Neutrophil (primary cell): ENCODE measurements at regions not wholly inside any gene's neighbourhood (a gene's known extent, or its start where the extent isn't known, plus 50 kb on each side); places are given as distances from the start of the nearest gene placed in this dataset.
"Not testable (repeated sequence)": the region's sequence is repeated elsewhere in the genome, so short reads cannot be mapped to it uniquely, and the experiment has no call there.

Source experiments
- H3K27ac ChIP-seq: fragments of 200-600 bp; sonication (generic); 2 replicates; pipeline ENCODE4 v1.5.1; 2016; ENCODE audit warnings: mild to moderate bottlenecking, moderate library complexity
- H3K27me3 ChIP-seq: fragments of 200-600 bp; sonication (generic); 2 replicates; pipeline ENCODE4 v1.6.0; 2016; ENCODE audit warnings: mild to moderate bottlenecking
- H3K36me3 ChIP-seq: fragments of 200-600 bp; sonication (generic); 2 replicates; pipeline ENCODE4 v1.5.1; 2017
- H3K4me1 ChIP-seq, 2 experiments: fragments of 200-600 bp in 1 of 2; sonication (generic) in 1 of 2; 1 replicate in 1 of 2; 2 replicates in 1 of 2; pipeline versions ENCODE4 v1.5.1 to v1.6.1; 2013 to 2016; ENCODE audit warnings: low read depth in 1 of 2, low read length in 1 of 2, mild to moderate bottlenecking in 1 of 2, moderate library complexity in 1 of 2; ENCODE audit not compliant: control insufficient read depth in 1 of 2, insufficient read depth in 1 of 2
- H3K4me3 ChIP-seq, 2 experiments: fragments of 200-600 bp in 1 of 2; sonication (generic) in 1 of 2; 1 replicate in 1 of 2; 2 replicates in 1 of 2; pipeline ENCODE4 v1.5.1; 2013 to 2016; ENCODE audit warnings: low read depth in 1 of 2, low read length in 1 of 2, mild to moderate bottlenecking in 1 of 2, moderate library complexity in 1 of 2
- H3K9me3 ChIP-seq: fragments of 200-600 bp; sonication (generic); 2 replicates; pipeline ENCODE4 v1.5.1; 2016
- TF ChIP-seq, protein P1 (sequence below): fragments of 200-600 bp; sonication (generic); IDR thresholded peaks from 2 replicates; pipeline ENCODE4 v1.5.1; 2016; ENCODE audit warnings: antibody characterized with exemption

GRCh38 chr13:72562686-72563085 lies 164.7 kb downstream of the MZT1 start:
- H3K9me3 ChIP-seq = no peaks in the 10 kb centered on the region
- no peak overlapping the region for H3K4me3 ChIP-seq
- H3K27me3 ChIP-seq = no peaks in the 10 kb centered on the region
- H3K4me1 ChIP-seq = no peaks in the 10 kb centered on the region
- no peak overlapping the region for H3K27ac ChIP-seq
- TF ChIP-seq, protein P1, sequence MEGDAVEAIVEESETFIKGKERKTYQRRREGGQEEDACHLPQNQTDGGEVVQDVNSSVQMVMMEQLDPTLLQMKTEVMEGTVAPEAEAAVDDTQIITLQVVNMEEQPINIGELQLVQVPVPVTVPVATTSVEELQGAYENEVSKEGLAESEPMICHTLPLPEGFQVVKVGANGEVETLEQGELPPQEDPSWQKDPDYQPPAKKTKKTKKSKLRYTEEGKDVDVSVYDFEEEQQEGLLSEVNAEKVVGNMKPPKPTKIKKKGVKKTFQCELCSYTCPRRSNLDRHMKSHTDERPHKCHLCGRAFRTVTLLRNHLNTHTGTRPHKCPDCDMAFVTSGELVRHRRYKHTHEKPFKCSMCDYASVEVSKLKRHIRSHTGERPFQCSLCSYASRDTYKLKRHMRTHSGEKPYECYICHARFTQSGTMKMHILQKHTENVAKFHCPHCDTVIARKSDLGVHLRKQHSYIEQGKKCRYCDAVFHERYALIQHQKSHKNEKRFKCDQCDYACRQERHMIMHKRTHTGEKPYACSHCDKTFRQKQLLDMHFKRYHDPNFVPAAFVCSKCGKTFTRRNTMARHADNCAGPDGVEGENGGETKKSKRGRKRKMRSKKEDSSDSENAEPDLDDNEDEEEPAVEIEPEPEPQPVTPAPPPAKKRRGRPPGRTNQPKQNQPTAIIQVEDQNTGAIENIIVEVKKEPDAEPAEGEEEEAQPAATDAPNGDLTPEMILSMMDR = no peak
- no peaks in the 10 kb centered on the region for H3K36me3 ChIP-seq

DNA sequence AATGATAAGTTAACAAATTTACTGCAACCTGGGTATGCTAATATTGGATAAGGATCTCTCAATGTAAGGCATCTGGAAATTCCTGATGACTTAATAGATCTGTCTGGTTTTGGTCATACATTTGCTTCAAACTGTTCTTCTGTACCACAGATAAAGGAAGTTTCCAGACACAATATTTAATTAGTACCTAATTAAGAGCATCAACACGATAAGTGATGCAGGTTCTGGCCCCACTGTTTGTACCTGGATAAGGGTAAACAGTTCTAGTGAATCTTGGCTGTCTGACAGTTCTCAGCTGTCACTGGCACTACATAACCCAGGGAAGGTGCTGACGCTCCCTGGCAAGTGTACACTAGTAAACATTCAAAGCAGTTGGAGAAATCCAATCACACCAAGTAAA lies 165.6 kb downstream of the MZT1 start:
- Histone ChIP-seq H3K36me3 (no peaks in the 10 kb centered on the region), H3K4me1 (no peaks in the 10 kb centered on the region), H3K27ac (no peak overlapping the region), H3K9me3 (no peaks in the 10 kb centered on the region), H3K4me3 (no peak overlapping the region), H3K27me3 (no peaks in the 10 kb centered on the region)
- TF ChIP-seq, protein P1 = no peak

DNA sequence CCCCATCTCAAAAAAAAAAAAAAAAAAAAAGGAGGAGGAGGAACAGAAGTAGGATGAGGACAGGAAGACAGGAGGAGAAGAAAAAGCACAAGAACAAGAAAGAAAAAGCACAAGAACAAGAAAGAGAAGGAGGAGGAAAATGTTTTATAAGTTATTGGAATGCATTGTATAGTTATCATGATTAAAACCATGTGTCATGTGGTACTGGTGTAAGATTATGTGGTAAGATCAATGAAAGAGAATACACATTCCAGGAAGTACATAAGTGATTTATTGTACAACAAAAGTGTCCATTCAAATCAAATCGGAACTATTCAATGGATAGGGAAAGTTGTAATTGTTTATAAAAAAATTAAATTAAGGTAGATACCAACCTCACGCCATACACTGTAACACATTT lies 167.7 kb downstream of the MZT1 start:
- Histone ChIP-seq H3K27ac (no peak overlapping the region), H3K4me1 (no peaks in the 10 kb centered on the region), H3K27me3 (no peaks in the 10 kb centered on the region), H3K4me3 (no peak overlapping the region), H3K9me3 (no peaks in the 10 kb centered on the region), H3K36me3 (no peaks in the 10 kb centered on the region)
- TF ChIP-seq, protein P1 = no peak

DNA sequence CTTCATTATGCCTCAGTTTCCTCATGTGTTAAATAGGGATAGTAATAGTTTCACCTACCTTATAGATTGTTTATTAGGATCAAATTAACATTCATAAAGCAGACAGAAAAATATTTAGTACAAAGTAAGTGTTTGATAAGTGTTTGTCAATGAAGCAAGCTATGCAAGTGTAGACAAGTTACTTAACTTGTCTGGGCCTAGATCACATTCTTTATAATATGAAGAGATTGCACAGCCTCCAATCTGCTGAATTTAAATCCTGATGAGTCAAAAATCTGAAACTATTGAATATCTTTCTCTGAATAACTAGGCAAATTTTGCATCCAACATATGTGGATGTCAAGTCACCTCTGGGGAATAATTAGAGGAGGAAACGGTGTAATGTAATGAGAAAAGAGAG lies 170.5 kb downstream of the MZT1 start:
- H3K4me3 ChIP-seq = no peak overlapping the region
- H3K36me3 ChIP-seq = no peaks in the 10 kb centered on the region
- TF ChIP-seq, protein P1 = no peak
- no peaks in the 10 kb centered on the region for H3K27me3 ChIP-seq
- no peaks in the 10 kb centered on the region for H3K4me1 ChIP-seq
- no peak overlapping the region for H3K27ac ChIP-seq
- no peaks in the 10 kb centered on the region for H3K9me3 ChIP-seq

- TF ChIP-seq, protein P1 = no peak
- Histone ChIP-seq H3K36me3 (no peaks in the 10 kb centered on the region), H3K9me3 (no peaks in the 10 kb centered on the region), H3K27ac (no peak overlapping the region), H3K27me3 (no peaks in the 10 kb centered on the region), H3K4me1 (no peaks in the 10 kb centered on the region), H3K4me3 (no peak overlapping the region)
Measured at GRCh38 chr13:72555601-72556000, 171.8 kb downstream of the MZT1 start.

GRCh38 chr13:72552731-72553130 lies 174.7 kb downstream of the MZT1 start:
- H3K4me1 ChIP-seq = no peaks in the 10 kb centered on the region
- no peaks in the 10 kb centered on the region for H3K27me3 ChIP-seq
- no peaks in the 10 kb centered on the region for H3K36me3 ChIP-seq
- TF ChIP-seq, protein P1 = no peak
- H3K9me3 ChIP-seq = no peaks in the 10 kb centered on the region
- H3K4me3 ChIP-seq = no peak overlapping the region
- no peak overlapping the region for H3K27ac ChIP-seq

DNA sequence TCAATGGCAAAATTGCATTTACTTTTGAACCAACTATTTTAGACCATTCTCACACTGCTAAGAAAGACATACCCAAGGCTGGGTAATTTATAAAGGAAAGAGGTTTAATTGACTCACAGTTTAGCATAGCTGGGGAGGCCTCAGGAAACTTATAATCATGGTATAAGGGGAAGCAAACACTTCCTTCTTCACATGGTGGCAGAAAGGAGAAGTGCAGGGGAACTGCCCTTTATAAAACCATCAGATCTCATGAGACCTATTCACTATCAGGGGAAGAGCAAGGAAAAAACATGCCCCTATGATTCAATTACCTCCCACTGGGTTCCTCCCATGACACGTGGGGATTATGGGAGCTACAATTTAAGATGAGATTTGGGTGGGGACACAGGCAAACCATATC lies 181.5 kb downstream of the MZT1 start:
- not testable (repeated sequence) for H3K36me3 ChIP-seq, H3K4me3 ChIP-seq, H3K27ac ChIP-seq, H3K4me1 ChIP-seq, H3K9me3 ChIP-seq, H3K27me3 ChIP-seq
